SK-N-MC (cell line): ENCODE measurements at regions not wholly inside any gene's neighbourhood (a gene's known extent, or its start where the extent isn't known, plus 50 kb on each side); places are given as distances from the start of the nearest gene placed in this dataset.
"Not testable (repeated sequence)": the region's sequence is repeated elsewhere in the genome, so short reads cannot be mapped to it uniquely, and the experiment has no call there.

ENCODE experiments used
- EZH2 ChIP-seq: fragments of 200-600 bp; sonication (generic); IDR thresholded peaks from one replicate; pipeline ENCODE4 v1.6.1; 2017; ENCODE audit warnings: antibody characterized with exemption
- FOXP2 ChIP-seq: optimal IDR thresholded peaks from 2 replicates; pipeline ENCODE3; 2011; ENCODE audit warnings: mild to moderate bottlenecking, moderate library complexity; ENCODE audit not compliant: insufficient read depth; ENCODE audit errors: extremely low read length, control extremely low read depth
- POLR2AphosphoS5 ChIP-seq: IDR thresholded peaks from 2 replicates; pipeline ENCODE4 v1.6.1; 2012; ENCODE audit warnings: mild to moderate bottlenecking, low read depth, low read length, borderline replicate concordance

DNA sequence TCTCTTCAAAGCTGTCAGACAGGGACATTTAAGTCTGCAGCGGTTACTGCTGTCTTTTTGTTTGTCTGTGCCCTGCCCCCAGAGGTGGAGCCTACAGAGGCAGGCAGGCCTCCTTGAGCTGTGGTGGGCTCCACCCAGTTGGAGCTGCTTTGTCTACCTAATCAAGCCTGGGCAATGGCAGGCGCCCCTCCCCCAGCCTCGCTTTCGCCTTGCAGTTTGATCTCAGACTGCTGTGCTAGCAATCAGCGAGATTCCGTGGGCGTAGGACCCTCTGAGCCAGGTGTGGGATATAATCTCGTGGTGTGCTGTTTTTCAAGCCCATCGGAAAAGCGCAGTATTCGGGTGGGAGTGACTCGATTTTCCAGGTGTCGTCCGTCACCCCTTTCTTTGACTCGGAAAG lies 648.1 kb upstream of the RAG2 start:
- not testable (repeated sequence) for TF ChIP-seq POLR2AphosphoS5, EZH2, FOXP2
